Endothelial cell of umbilical vein (primary cell): ENCODE measurements at regions not wholly inside any gene's neighbourhood (a gene's known extent, or its start where the extent isn't known, plus 50 kb on each side); places are given as distances from the start of the nearest gene placed in this dataset.

Experiments used
- BruUV-seq: library from RNA; stranded (reverse); fragments of 400-500 nt; replicated peaks from 2 replicates; lab custom pipeline; 2021; lab: Mats Ljungman, UMichigan
- CTCF ChIA-PET: fragments of 300-600, 350-600 bp; sonication (Branson Sonifier 250); formaldehyde crosslinking; loops from one replicate; lab custom pipeline; 2021; ENCODE audit warnings: antibody characterized with exemption, inconsistent platforms; lab: Charles Lee
- POLR2A ChIA-PET: fragments of 300-600, 350-600 bp; sonication (Branson Sonifier 250); formaldehyde crosslinking; loops from one replicate; lab custom pipeline; 2021; ENCODE audit warnings: antibody characterized with exemption, inconsistent platforms; lab: Charles Lee
- DNase-seq: peaks from one replicate; pipeline ENCODE4 v3.0.0-alpha.2; 2011; ENCODE audit warnings: low read depth, low spot score
- FAIRE-seq: peaks from 2 replicates; lab custom pipeline; 2011; peaks lifted over from hg19 to GRCh38; lab: Jason Lieb, UNC
- H2AFZ ChIP-seq: 2 replicates; pipeline ENCODE4 v1.6.0; 2012; ENCODE audit warnings: low read depth, low read length, control low read depth, inconsistent platforms
- H3K27ac ChIP-seq: 2 replicates; pipeline ENCODE4 v1.5.1; 2011; ENCODE audit warnings: low read depth, mild to moderate bottlenecking, control low read depth, low read length, moderate library complexity; ENCODE audit not compliant: insufficient read depth
- H3K27me3 ChIP-seq, 2 experiments: 2 replicates each; pipeline versions ENCODE4 v1.6.0 to v1.6.1; 2011; ENCODE audit warnings: low read length in 2 of 2, mixed read lengths in 1 of 2; ENCODE audit not compliant: control insufficient read depth in 2 of 2, insufficient read depth in 2 of 2
- H3K36me3 ChIP-seq, 2 experiments: 2 replicates in 1 of 2; 3 replicates in 1 of 2; pipeline ENCODE4 v1.5.1; 2011; ENCODE audit warnings: low read length in 2 of 2, mild to moderate bottlenecking in 1 of 2, moderate library complexity in 1 of 2; ENCODE audit not compliant: control insufficient read depth in 2 of 2, insufficient read depth in 2 of 2; ENCODE audit errors: extremely low read depth in 1 of 2
- H3K4me1 ChIP-seq: 3 replicates; pipeline ENCODE4 v1.5.1; 2011; ENCODE audit warnings: mild to moderate bottlenecking, low read length; ENCODE audit not compliant: control insufficient read depth, insufficient read depth; ENCODE audit errors: extremely low read depth
- H3K4me2 ChIP-seq: 2 replicates; pipeline ENCODE4 v1.6.1; 2011; ENCODE audit warnings: low read length, control low read depth, mixed read lengths; ENCODE audit not compliant: insufficient read depth
- H3K4me3 ChIP-seq, 3 experiments: fragments of 200-600 bp in 1 of 3; sonication (generic), shearing (Covaris generic) in 1 of 3; replicated peaks in 1 of 3; 2 replicates each; pipeline ENCODE4 v1.5.1; 2011 to 2016; ENCODE audit warnings: control low read depth in 3 of 3, low read length in 3 of 3, mild to moderate bottlenecking in 2 of 3, inconsistent platforms in 1 of 3, low read depth in 1 of 3, moderate library complexity in 1 of 3; ENCODE audit not compliant: insufficient read depth in 1 of 3
- H3K79me2 ChIP-seq: 2 replicates; pipeline ENCODE4 v1.6.0; 2012; ENCODE audit warnings: low read length, inconsistent platforms; ENCODE audit not compliant: control insufficient read depth, insufficient read depth
- H3K9ac ChIP-seq: replicated peaks from 2 replicates; pipeline ENCODE3; 2011; ENCODE audit warnings: low read length, control low read depth; ENCODE audit not compliant: insufficient read depth; ENCODE audit errors: extremely low read depth
- H3K9me1 ChIP-seq: replicated peaks from 3 replicates; pipeline ENCODE4 v1.6.0; 2011; ENCODE audit warnings: mild to moderate bottlenecking, low read length; ENCODE audit not compliant: control insufficient read depth, insufficient read depth; ENCODE audit errors: extremely low read depth
- H3K9me3 ChIP-seq: replicated peaks from 2 replicates; pipeline ENCODE4 v1.5.1; 2012; ENCODE audit warnings: low read length, inconsistent platforms; ENCODE audit not compliant: control insufficient read depth, insufficient read depth
- H4K20me1 ChIP-seq: replicated peaks from 2 replicates; pipeline ENCODE3; 2011; ENCODE audit warnings: mild to moderate bottlenecking, low read length; ENCODE audit not compliant: control insufficient read depth, insufficient read depth; ENCODE audit errors: extremely low read depth
- CTCF ChIP-seq, 2 donors: IDR thresholded peaks; 1 replicate in 1 of 2; 2 replicates in 1 of 2; pipeline ENCODE4 v1.5.1; 2011; ENCODE audit warnings: low read length in 2 of 2, mild to moderate bottlenecking in 2 of 2, moderate library complexity in 2 of 2, control low read depth in 1 of 2, inconsistent platforms in 1 of 2, low read depth in 1 of 2; ENCODE audit not compliant: insufficient read depth in 1 of 2; ENCODE audit errors: extremely low read depth in 1 of 2
- EZH2 ChIP-seq: IDR thresholded peaks from 2 replicates; pipeline ENCODE4 v1.6.1; 2012; ENCODE audit warnings: borderline replicate concordance, low read depth, mild to moderate bottlenecking, moderate library complexity, low read length, inconsistent platforms; ENCODE audit not compliant: severe bottlenecking
- FOS ChIP-seq: IDR thresholded peaks from 2 replicates; pipeline ENCODE4 v1.6.1; 2011; ENCODE audit warnings: mild to moderate bottlenecking, low read length, moderate library complexity, borderline replicate concordance; ENCODE audit not compliant: insufficient read depth
- GATA2 ChIP-seq: IDR thresholded peaks from 2 replicates; pipeline ENCODE4 v1.7.0; 2011; ENCODE audit warnings: low read depth, mild to moderate bottlenecking, moderate library complexity, mixed read lengths, low read length; ENCODE audit not compliant: insufficient read length, insufficient read depth
- JUN ChIP-seq: IDR thresholded peaks from 2 replicates; pipeline ENCODE4 v1.6.1; 2011; ENCODE audit warnings: borderline replicate concordance, low read depth; ENCODE audit not compliant: insufficient read length, insufficient read depth
- MAX ChIP-seq: IDR thresholded peaks from 2 replicates; pipeline ENCODE4 v1.6.1; 2011; ENCODE audit not compliant: insufficient read depth, insufficient read length
- MYC ChIP-seq: IDR thresholded peaks from one replicate; pipeline ENCODE4 v1.6.1; 2011; ENCODE audit warnings: mild to moderate bottlenecking, low read depth, low read length
- POLR2A ChIP-seq: IDR thresholded peaks from 2 replicates; pipeline ENCODE4 v1.6.1; 2012; ENCODE audit warnings: low read depth, mild to moderate bottlenecking, control low read depth, low read length
- POLR2AphosphoS5 ChIP-seq: IDR thresholded peaks from 2 replicates; pipeline ENCODE4 v1.6.1; 2012; ENCODE audit warnings: low read depth, mild to moderate bottlenecking, control low read depth, low read length, moderate library complexity; ENCODE audit not compliant: insufficient read depth
- dilution Hi-C: fragments of 300-500 bp; cut with MboI; formaldehyde crosslinking; loops from one replicate; pipeline ENCODE4 v1.15.0; 2019; ENCODE audit warnings: low sequenced_read_pairs; ENCODE audit not compliant: extremely low pct_ligation_motif_present
- intact Hi-C: fragments of 100-400 bp; cut with micrococcal nuclease; formaldehyde crosslinking; loops from one replicate; pipeline ENCODE4 v1.10.0; 2022

GRCh38 chr6:48996461-48997119, 466.5 kb downstream of the MMUT start:
- no peaks in the 10 kb centered on the region for H3K4me1 ChIP-seq
- H3K79me2 ChIP-seq = no peaks in the 10 kb centered on the region
- H4K20me1 ChIP-seq = no peaks in the 10 kb centered on the region
- no peaks in the 10 kb centered on the region for H3K9me3 ChIP-seq
- H3K27ac ChIP-seq = no peak overlapping the region
- H3K36me3 ChIP-seq = no peaks in the 10 kb centered on the region
- H3K9ac ChIP-seq = no peak overlapping the region
- DNase-seq (no peak), FAIRE-seq (no peak)
- TF ChIP-seq CTCF (IDR thresholded peaks at IDR 0.05; ENCODE audit: extremely low read depth in 1 of 2, insufficient read depth in 1 of 2, low read depth in 1 of 2, low read length in 2 of 2) = no peak
- no peak for TF ChIP-seq POLR2AphosphoS5
- TF ChIP-seq GATA2 = no peak
- no peak for TF ChIP-seq FOS
- no peak for TF ChIP-seq MAX
- TF ChIP-seq JUN = no peak
- TF ChIP-seq EZH2 = no peak
- TF ChIP-seq MYC = no peak
- TF ChIP-seq POLR2A = no peak
- BruUV-seq = no TSS peak
- no peaks in the 10 kb centered on the region for H3K27me3 ChIP-seq
- CTCF ChIA-PET = no interaction called here
- H3K4me2 ChIP-seq = no peak overlapping the region
- intact Hi-C loops = no loop called here
- dilution Hi-C loops = no loop called here
- POLR2A ChIA-PET = no interaction called here
- H3K4me3 ChIP-seq = no peak overlapping the region
- H3K9me1 ChIP-seq = no peaks in the 10 kb centered on the region
- H2AFZ ChIP-seq = no peak overlapping the region
